ENCODE measurements at regions not wholly inside any gene's neighbourhood (a gene's known extent, or its start where the extent isn't known, plus 50 kb on each side); places are given as distances from the start of the nearest gene placed in this dataset.

DNA sequence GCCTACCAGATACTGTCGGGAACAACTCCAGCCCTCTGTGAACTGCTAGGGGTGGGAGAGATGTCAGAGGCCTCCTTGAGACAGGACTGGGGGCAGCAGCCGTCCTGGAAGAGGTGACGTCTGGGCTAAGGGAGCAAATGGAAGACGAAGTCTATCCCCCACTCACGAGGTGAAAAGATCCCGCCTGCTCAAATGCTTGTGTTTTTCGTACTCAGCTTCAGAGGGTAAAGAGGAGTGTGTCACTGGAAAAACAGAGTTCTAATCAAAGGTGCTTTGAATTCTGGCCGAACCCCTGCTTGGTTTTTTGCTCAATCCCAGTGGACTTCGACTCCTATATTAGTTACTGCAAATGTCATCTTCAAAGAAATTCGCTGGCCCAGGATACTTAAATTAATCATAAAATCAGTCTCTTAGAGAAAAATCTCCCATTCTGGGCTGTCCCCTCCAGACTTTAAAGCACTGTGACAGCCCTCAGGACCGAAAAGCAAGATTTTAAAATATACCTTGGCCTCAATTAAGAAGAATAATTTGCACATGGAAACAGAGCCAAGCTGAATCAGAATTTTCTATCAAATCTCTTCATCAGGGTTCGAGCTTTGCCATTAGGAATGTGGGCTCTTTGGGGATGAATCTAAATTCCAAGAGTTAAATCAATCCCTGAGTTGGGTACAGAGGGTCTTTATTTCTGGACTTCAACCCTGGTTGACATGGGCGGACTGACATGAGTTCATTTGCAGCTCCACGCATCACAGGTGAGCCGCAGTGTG, 61.8 kb upstream of the AFDN start:
- in situ Hi-C loops (cut with MboI; ENCODE audit: low sequenced_read_pairs): no loop called here
- Histone ChIP-seq H2BK20ac (ENCODE audit: low read depth, low read length) (no peak overlapping the region), H3K9me3 (ENCODE audit: control insufficient read depth, insufficient read depth, low read length) (peaks cover 30% of the 10 kb centered on the region), H3K9me1 (ENCODE audit: insufficient read depth, low read length) (no peaks in the 10 kb centered on the region), H3K23ac (ENCODE audit: low read depth, low read length) (no peak overlapping the region), H3K4ac (ENCODE audit: low read depth, low read length) (no peak overlapping the region), H3K4me1 (ENCODE audit: control insufficient read depth, insufficient read depth, low read length) (no peaks in the 10 kb centered on the region), H3K27me3 (ENCODE audit: control insufficient read depth, insufficient read depth, low read length) (no peaks in the 10 kb centered on the region), H3K4me3 (ENCODE audit: insufficient read depth, low read depth, low read length) (no peak overlapping the region), H3K4me2 (ENCODE audit: low read depth, low read length) (no peak overlapping the region), H3K56ac (ENCODE audit: extremely low read depth, insufficient read depth, low read length) (no peak overlapping the region), H2BK120ac (ENCODE audit: low read depth, low read length) (no peak overlapping the region), H4K8ac (ENCODE audit: low read depth in 2 of 2, low read length in 2 of 2) (no peak overlapping the region), H3K36me3 (ENCODE audit: control insufficient read depth, insufficient read depth, low read length) (no peaks in the 10 kb centered on the region), H3K9ac (ENCODE audit: low read depth, low read length) (no peak overlapping the region), H4K20me1 (ENCODE audit: insufficient read depth, low read length) (no peaks in the 10 kb centered on the region), H4K91ac (ENCODE audit: insufficient read depth, low read depth, low read length) (no peak overlapping the region), H2AK9ac (replicated peaks; ENCODE audit: low read depth, low read length, poor library complexity) (no peak overlapping the region), H3K79me1 (ENCODE audit: low read depth in 1 of 2, low read length in 2 of 2) (no peaks in the 10 kb centered on the region), H3K18ac (ENCODE audit: low read depth, low read length) (no peak overlapping the region), H2BK15ac (ENCODE audit: low read depth, low read length) (no peak overlapping the region), H3K14ac (replicated peaks; ENCODE audit: low read depth, low read length) (no peak overlapping the region), H2AK5ac (ENCODE audit: low read depth, low read length) (no peak overlapping the region), H2AFZ (replicated peaks; ENCODE audit: low read length, poor library complexity) (no peak overlapping the region), H2BK5ac (ENCODE audit: low read depth, low read length, poor library complexity, severe bottlenecking) (no peak overlapping the region), H4K5ac (ENCODE audit: low read depth, low read length) (no peak overlapping the region), H3K27ac (ENCODE audit: insufficient read depth, low read length) (no peak overlapping the region)
- no TSS peak for BruUV-seq (replicated peaks)
- intact Hi-C loops (cut with micrococcal nuclease): no loop called here
- CTCF ChIA-PET: no interaction called here
- DNase-seq: no peak
- TF ChIP-seq MXI1 (IDR thresholded peaks at IDR 0.05; ENCODE audit: borderline replicate concordance, low read depth, low read length) (no peak), CHD1 (IDR thresholded peaks at IDR 0.05; ENCODE audit: low read depth, low read length) (no peak)
- TF ChIP-seq, protein P1, sequence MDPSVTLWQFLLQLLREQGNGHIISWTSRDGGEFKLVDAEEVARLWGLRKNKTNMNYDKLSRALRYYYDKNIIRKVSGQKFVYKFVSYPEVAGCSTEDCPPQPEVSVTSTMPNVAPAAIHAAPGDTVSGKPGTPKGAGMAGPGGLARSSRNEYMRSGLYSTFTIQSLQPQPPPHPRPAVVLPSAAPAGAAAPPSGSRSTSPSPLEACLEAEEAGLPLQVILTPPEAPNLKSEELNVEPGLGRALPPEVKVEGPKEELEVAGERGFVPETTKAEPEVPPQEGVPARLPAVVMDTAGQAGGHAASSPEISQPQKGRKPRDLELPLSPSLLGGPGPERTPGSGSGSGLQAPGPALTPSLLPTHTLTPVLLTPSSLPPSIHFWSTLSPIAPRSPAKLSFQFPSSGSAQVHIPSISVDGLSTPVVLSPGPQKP (IDR thresholded peaks at IDR 0.05; ENCODE audit: borderline replicate concordance, low read depth, low read length): no peak
- POLR2A ChIA-PET (ENCODE audit: unreplicated experiment): no interaction called here
- 33% methylated on average over 1 of the region's 15 CpGs; no CpG with 5 or more reads in 1 of the 2 experiments for WGBS, 2 experiments (ENCODE audit: extremely low coverage in 2 of 2, insufficient read length in 1 of 2)
- ATAC-seq (ENCODE audit: low read depth): no peak
- dilution Hi-C loops (cut with HindIII; ENCODE audit: low sequenced_read_pairs, unreplicated experiment): no loop called here

Measured in IMR-90 (cell line).